NT2/D1 (cell line): ENCODE measurements at regions not wholly inside any gene's neighbourhood (a gene's known extent, or its start where the extent isn't known, plus 50 kb on each side); places are given as distances from the start of the nearest gene placed in this dataset.

Experiments
- SUZ12 ChIP-seq: IDR thresholded peaks from 2 replicates; pipeline ENCODE4 v1.6.1; 2011; ENCODE audit not compliant: insufficient read length, insufficient read depth; ENCODE audit errors: extremely low read depth
- YY1 ChIP-seq: IDR thresholded peaks from 2 replicates; pipeline ENCODE4 v1.6.1; 2011; ENCODE audit not compliant: insufficient read length, insufficient read depth
- ZNF274 ChIP-seq: IDR thresholded peaks from 2 replicates; pipeline ENCODE4 v1.6.1; 2011; ENCODE audit warnings: mild to moderate bottlenecking, low read depth, low read length

DNA sequence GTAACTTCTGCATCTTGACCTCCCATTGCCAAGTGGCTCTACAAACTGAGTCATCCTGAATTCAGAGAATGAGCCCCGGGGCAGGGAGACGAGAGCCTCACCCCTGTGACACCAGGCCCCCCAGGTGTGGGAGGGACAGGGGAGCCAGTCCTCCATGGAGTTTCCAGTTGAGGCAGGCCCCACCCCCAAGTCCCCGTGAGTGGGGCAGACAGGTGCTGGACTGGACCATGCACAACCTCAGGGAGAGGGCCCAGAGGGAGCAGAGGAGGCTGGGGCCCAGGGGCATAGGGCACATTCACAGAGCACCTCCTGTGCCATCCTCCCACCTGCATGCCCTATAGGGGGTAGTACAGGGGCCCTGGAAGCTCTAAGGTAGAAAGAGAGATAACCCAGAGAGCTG is 180.8 kb downstream of the BRD1 start:
- TF ChIP-seq SUZ12 (no peak), ZNF274 (no peak), YY1 (no peak)
